Ascending aorta (tissue), 2 donors: ENCODE measurements at regions not wholly inside any gene's neighbourhood (a gene's known extent, or its start where the extent isn't known, plus 50 kb on each side); places are given as distances from the start of the nearest gene placed in this dataset.

ENCODE experiments used
- DNase-seq, 2 donors: peaks; one replicate each; pipeline ENCODE4 v3.0.0-alpha.2; 2019; ENCODE audit warnings: low spot score in 2 of 2
- H3K27ac ChIP-seq, 2 donors: fragments of 200-600 bp; sonication (generic); one replicate each; pipeline ENCODE4 v1.5.1; 2016 to 2017; ENCODE audit warnings: mild to moderate bottlenecking in 1 of 2
- H3K27me3 ChIP-seq: fragments of 200-600 bp; sonication (generic); one replicate; pipeline ENCODE4 v1.5.1; 2017
- H3K36me3 ChIP-seq, 2 donors: fragments of 200-600 bp; sonication (generic); one replicate each; pipeline ENCODE4 v1.5.1; 2016
- H3K4me1 ChIP-seq, 2 donors: fragments of 200-600 bp; sonication (generic); one replicate each; pipeline ENCODE4 v1.5.1; 2016 to 2017; ENCODE audit warnings: mild to moderate bottlenecking in 1 of 2
- H3K4me3 ChIP-seq, 2 donors: fragments of 200-600 bp; sonication (generic); one replicate each; pipeline ENCODE4 v1.5.1; 2016 to 2017; ENCODE audit warnings: mild to moderate bottlenecking in 1 of 2
- H3K9me3 ChIP-seq, 2 donors: fragments of 200-600 bp; sonication (generic); one replicate each; pipeline ENCODE4 v1.5.1; 2016
- CTCF ChIP-seq, 3 experiments: fragments of 200-600 bp in 2 of 3; fragments of 450-650 bp in 1 of 3; sonication (generic) in 2 of 3; IDR thresholded peaks; one replicate each; pipeline ENCODE4 v1.5.1; 2016 to 2019; ENCODE audit warnings: antibody characterized with exemption in 3 of 3, mild to moderate bottlenecking in 1 of 3, moderate library complexity in 1 of 3
- intact Hi-C: fragments of 100-400 bp; cut with DNase I; formaldehyde crosslinking; loops from one replicate; pipeline ENCODE4 v1.15.1; 2023

DNA sequence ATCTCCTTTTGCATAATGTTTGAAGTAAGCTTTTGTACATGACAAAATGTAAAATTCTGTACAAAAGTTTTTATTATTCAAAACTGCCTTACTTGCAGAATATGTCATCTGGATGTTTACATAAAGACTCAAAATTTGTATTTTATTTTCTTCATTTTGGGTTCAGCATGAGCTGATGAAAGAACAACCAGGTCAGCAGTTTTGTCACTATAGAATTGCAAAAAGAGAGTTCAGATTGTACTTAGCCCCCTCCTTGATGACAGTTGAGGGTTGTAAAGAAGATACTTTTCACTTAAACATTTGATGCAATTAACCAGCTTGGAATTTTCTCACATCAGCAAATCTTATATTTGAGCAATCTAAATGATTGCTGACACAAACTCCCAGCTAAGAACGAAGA is 669.3 kb downstream of the PLA2G4A start:
- no peak overlapping the region for H3K27ac ChIP-seq
- H3K9me3 ChIP-seq, result no peaks in the 10 kb centered on the region
- DNase-seq, result no peak
- H3K27me3 ChIP-seq, result no peaks in the 10 kb centered on the region
- intact Hi-C loops, result no loop called here
- no peak overlapping the region for H3K4me3 ChIP-seq
- no peaks in the 10 kb centered on the region for H3K4me1 ChIP-seq
- no peak for TF ChIP-seq CTCF (IDR thresholded peaks at IDR 0.05)
- no peaks in the 10 kb centered on the region for H3K36me3 ChIP-seq

GRCh38 chr1:187504779-187505178 is 676.0 kb downstream of the PLA2G4A start:
- H3K27me3 ChIP-seq, result no peaks in the 10 kb centered on the region
- H3K27ac ChIP-seq, result no peak overlapping the region
- H3K9me3 ChIP-seq, result no peaks in the 10 kb centered on the region
- no peak for TF ChIP-seq CTCF (IDR thresholded peaks at IDR 0.05)
- DNase-seq, result no peak
- no peak overlapping the region for H3K4me3 ChIP-seq
- intact Hi-C loops, result no loop called here
- H3K36me3 ChIP-seq, result no peaks in the 10 kb centered on the region
- no peaks in the 10 kb centered on the region for H3K4me1 ChIP-seq

GRCh38 chr1:187509091-187509490 is 680.3 kb downstream of the PLA2G4A start:
- TF ChIP-seq CTCF (IDR thresholded peaks at IDR 0.05), result no peak
- no peaks in the 10 kb centered on the region for H3K9me3 ChIP-seq
- no peak overlapping the region for H3K4me3 ChIP-seq
- H3K36me3 ChIP-seq, result no peaks in the 10 kb centered on the region
- intact Hi-C loops, result no loop called here
- H3K4me1 ChIP-seq, result no peaks in the 10 kb centered on the region
- no peaks in the 10 kb centered on the region for H3K27me3 ChIP-seq
- no peak for DNase-seq
- no peak overlapping the region for H3K27ac ChIP-seq

- Histone ChIP-seq H3K27me3 (no peaks in the 10 kb centered on the region), H3K9me3 (no peaks in the 10 kb centered on the region), H3K27ac (no peak overlapping the region), H3K4me1 (no peaks in the 10 kb centered on the region), H3K4me3 (no peak overlapping the region), H3K36me3 (no peaks in the 10 kb centered on the region)
- TF ChIP-seq CTCF (IDR thresholded peaks at IDR 0.05), result no peak
- intact Hi-C loops, result no loop called here
- DNase-seq, result no peak
Observed at GRCh38 chr1:187513190-187513589, 684.4 kb downstream of the PLA2G4A start.

GRCh38 chr1:187514110-187514509 is 685.4 kb downstream of the PLA2G4A start:
- Histone ChIP-seq H3K4me1 (no peaks in the 10 kb centered on the region), H3K4me3 (no peak overlapping the region), H3K36me3 (no peaks in the 10 kb centered on the region), H3K9me3 (no peaks in the 10 kb centered on the region), H3K27me3 (no peaks in the 10 kb centered on the region), H3K27ac (no peak overlapping the region)
- no peak for TF ChIP-seq CTCF (IDR thresholded peaks at IDR 0.05)
- intact Hi-C loops, result no loop called here
- DNase-seq, result no peak

DNA sequence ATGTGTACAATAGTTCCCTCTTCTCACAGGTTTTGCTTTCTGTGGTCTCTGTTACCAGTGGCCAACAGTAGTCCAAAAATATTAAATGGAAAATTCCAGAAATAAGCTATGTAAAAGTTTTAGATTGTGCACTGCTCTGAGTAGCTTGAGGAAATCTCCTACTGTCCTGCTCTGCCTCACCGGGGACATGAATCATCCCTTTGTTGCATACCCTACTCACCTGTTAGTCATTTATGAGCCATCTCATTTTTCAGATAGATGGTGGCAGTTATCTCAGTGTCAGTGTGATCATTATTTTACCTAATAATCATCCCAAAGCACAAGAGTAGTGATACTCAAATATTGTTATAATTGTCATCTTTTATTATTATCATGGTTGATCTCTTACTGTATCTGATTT is 688.1 kb downstream of the PLA2G4A start:
- no peaks in the 10 kb centered on the region for H3K27me3 ChIP-seq
- intact Hi-C loops, result no loop called here
- no peak overlapping the region for H3K4me3 ChIP-seq
- DNase-seq, result no peak
- no peak overlapping the region for H3K27ac ChIP-seq
- no peaks in the 10 kb centered on the region for H3K9me3 ChIP-seq
- no peaks in the 10 kb centered on the region for H3K4me1 ChIP-seq
- H3K36me3 ChIP-seq, result no peaks in the 10 kb centered on the region
- no peak for TF ChIP-seq CTCF (IDR thresholded peaks at IDR 0.05)
